ENCODE measurements at regions not wholly inside any gene's neighbourhood (a gene's known extent, or its start where the extent isn't known, plus 50 kb on each side); places are given as distances from the start of the nearest gene placed in this dataset.

DNA sequence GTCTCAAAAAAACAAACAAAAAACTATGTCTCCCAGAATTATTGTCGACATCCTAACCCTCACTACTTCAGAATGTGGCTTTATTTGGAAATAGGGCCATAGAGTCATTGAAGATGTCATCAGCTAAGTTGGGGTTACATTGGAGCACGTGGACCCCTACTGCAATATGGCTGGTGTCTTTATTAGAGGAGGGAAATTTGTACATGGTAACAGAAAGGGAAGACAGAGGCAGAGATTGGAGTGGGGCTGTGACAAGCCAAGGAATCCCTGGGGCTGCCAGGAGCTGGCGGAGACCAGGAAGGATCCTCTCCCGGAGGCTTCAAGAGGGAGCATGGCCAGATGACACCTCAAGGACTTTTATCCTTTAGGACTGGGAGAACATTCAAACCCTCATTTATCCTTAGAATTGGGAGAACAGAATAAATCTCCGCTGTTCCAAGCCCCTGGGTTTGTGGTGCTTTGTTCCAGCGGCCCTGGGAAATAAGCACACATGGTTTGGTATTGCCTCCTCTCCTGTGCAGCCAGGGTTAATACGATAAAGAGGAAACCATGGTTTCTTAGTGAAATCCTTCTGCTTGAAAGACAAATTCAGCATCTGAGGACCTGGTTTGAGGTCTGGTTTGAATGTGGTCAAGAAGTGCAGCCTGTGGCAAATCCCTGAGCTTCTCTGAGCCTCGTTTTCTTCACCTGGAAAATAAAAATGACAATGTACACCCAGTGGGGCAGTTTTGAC lies 184.7 kb downstream of the MYCN start:
- no peak for DNase-seq

DNA sequence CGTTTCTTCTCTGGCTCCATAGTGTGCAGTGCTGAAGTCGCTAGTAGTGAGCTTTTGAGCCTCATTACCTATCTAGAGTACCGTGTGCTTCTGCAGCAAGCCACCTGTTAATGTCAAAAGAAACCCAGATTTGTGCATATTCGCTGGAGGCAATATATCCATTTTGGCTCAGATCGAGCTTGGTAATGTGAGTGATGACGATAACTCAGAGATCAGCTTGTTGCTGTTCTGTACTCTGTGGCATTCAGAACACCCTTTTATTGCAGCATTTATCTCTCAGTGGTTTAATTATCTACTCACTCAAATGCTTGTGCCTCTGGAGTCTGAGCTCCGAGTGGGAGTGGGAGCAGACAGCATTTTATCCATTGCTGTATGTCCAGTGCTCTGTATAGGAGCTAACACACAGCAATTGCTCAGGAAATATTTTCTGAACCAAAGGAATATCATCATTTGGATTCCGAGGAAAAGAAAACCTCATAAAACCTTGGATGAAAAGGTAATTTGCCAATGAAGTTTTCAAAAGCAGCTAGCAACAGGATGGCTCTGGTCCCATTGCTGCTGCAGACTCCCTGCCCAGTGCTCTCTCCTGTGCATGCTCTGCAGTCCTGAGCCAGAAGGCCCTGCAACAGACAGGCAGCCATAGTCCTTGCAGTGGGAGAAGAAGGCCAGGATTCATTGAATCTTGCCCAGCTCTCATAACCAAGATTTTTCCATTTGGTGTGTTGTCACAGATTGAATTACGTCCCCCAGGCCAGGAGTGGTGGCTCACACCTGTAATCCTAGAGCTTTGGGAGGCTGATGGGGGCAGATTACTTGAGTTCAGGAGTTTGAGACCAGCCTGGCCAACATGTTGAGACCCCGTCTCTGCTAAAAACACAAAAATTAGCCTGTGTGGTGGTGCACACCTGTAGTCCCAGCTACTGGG lies 183.8 kb downstream of the MYCN start:
- no peak for DNase-seq

DNA sequence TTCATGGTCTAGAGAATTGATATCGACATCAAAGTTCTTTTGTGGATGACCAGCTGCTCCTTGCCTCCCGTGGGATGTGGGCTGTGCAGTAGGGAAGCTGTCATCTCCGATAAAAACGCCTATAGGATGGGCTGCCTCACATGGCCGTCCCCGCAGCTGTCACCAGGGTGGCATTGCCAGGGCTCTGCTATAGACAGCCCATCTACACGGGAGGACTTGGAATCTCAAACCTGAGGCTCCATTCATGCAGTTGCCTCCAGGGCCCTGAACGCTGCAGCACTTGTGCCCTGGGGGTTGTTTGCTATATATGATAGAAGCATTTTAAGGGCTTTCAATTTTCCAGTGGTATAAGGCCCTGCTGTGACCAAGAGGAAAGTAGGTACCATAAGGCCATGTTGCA lies 183.1 kb downstream of the MYCN start:
- DNase-seq = no peak

DNA sequence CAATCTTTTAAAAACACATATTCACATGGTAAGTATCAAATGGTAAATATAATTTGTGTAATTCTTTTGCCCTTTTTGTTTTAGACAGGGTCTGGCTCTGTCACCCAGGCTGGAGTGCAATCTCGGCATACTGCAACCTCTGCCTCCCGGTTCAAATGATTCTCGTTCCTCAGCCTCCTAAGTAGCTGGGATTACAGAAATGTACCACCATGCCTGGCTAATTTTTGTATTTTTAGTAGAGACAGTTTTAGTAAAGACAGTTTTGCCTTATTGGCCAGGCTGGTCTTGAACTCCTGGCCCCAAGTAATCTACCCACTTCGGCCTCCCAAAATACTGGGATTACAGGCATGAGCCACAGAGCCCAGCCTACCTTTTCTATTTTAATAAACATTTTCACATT lies 182.2 kb downstream of the MYCN start:
- no peak for DNase-seq

DNA sequence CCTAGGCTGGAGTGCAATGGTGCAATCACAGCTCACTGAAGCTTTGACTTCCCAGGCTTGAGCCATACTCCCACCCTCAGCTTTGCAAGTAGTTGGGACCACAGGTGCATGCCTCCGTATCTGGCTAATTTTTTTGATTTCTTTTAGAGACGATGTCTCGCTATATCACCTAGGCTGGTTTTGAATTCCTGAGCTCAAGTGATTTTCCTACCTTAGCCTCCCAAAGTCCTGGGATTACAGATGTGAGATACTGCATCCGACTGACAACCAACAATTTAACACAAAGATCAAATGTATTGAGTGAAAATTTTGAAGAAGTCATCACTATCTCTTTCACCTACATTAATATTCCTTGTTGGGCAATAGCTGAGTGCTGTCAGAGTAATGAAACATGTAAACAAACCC lies 181.6 kb downstream of the MYCN start:
- DNase-seq = no peak

- DNase-seq = no peak
Observed at GRCh38 chr2:16121231-16121985, 181.1 kb downstream of the MYCN start.

- DNase-seq = no peak
Observed at GRCh38 chr2:16120591-16121180, 180.3 kb downstream of the MYCN start.

DNA sequence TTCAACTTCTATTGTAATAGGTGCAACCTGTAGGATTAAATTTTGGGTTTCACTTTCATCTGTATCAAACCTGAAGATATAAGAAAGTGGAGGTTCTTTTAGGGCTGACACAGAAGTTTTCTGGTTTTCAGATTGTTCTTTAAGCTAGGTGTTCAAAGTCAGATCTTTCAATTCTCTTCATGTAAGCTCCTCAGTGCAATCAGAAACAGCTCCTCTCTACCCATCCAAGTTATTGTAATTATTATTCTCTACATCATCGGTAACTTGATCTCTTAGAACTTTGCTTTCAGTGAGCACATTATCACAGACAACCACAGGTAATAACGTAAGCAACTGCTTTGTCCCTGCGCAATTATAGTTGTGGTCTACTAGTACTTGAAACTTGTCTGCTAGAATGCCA lies 179.4 kb downstream of the MYCN start:
- DNase-seq = no peak

DNA sequence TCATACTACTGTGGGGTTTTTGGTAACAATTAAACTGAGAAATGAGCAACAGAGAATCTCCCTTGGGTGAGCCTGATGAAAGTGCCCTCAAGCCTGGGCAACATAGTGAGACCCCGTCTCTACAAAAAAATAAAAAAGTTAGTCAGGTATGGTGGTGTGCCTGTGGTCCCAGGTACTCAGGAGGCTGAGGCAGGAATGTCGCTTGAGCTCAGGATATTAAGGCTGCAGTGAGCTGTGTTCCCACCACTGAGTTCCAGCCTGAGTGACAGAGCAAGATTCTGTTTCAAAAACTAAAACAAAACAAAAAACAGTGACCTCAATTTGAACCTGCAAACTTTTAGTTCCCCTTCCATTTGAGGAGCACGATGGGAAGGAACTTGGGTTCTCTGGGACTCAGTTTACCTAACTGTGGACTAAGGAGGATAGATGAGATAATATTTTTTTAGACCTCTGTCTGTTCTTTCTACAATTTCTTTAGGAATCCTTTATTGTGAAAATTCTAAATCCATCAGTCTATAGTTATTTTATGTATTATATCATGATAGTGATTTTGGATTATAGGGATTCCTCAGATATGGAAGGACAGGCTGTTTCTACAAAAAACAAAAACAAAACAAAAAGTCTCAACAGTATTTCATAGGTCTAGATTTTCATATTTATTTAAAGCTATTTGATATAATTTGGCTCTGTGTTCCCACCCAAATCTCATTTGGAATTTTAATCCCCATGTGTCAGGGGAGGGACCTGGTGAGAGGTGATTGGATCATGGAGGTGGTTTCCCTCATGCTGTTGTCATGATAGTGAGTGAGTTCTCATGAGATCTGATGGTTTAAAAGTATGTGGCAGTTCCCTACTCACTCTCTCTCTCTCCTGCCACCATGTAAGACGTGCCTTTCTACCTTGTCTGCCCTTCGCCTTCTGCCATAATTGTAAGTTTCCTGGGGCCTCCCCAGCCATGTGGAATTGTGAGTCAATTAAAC lies 178.6 kb downstream of the MYCN start:
- DNase-seq = no peak

- DNase-seq = no peak
Observed at GRCh38 chr2:16117791-16118610, 177.7 kb downstream of the MYCN start.

DNA sequence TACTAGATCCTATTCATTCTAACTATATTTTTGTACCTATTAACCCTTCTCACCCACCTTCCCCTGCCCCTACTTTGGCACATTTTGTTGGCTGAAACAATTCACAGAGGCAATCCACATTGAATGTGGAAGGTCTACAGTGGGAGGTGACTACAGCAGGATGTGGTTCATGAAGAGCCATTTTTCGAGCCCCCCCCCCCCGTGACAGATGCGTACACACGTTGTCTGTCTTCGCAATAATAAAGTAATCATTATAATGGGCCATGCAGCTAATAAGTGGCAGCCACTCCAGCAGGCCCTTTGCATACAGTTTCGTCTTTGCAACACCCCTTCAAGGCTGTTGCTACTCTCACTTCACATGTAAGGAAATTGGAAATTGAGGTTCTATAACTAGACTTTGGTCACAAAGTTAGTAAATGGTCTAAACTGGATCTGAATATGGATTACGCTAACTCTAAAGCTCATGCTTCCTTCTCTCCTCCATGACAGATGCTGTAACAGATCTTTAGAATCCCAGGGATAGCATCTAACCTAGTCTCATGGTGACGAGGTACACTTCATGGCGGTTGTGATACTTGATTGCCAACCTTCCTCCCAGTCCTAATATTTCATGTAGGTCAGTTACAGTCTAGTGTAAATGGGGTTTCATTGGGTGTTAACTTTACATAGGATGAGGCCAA lies 176.8 kb downstream of the MYCN start:
- DNase-seq = no peak

DNA sequence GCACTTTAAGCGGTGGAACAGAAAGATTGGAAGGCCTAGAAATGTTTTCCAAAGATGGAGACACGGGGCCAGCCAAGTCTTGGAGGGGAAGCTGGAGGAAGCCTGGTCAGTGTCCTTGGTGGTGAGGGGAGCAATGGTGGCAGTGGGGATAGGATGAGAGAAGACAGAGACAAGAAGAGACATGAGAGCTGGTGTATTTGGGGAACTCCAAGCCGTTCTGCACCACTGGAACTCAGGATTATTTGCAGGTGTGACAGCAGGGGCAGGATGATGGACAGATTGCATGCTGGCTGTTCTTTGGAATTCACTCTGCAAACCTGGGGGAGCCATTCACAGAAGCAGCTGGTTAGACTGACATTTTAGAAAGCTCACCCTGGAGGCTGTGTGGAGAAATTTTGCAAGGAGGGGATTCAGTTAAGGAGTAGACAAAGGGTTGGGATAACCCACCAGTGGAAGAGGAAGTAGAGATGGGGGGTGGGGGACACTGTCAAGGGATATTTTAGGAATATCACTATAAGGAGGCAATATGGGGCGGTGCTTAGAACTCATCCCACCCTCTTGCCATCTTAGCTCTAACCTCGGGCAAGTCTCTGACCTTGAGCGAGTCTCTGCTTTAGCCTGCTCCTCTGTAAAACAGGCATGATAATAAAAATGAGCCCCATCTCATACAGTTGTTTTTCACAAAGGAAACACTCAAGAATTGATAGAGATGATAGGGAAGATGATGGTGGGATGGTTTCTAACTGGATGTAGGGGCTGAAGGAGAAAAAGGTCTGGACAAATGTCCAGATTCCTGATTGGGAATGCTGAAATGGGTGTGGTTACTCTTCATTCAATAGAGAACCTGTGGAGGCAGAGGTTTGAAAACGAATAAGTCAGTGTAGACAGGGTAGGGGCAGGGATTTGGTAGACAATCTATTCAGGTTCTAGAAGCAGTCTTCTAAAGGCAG lies 175.8 kb downstream of the MYCN start:
- DNase-seq = no peak

GRCh38 chr2:16115291-16115690 lies 174.9 kb downstream of the MYCN start:
- DNase-seq = no peak

DNA sequence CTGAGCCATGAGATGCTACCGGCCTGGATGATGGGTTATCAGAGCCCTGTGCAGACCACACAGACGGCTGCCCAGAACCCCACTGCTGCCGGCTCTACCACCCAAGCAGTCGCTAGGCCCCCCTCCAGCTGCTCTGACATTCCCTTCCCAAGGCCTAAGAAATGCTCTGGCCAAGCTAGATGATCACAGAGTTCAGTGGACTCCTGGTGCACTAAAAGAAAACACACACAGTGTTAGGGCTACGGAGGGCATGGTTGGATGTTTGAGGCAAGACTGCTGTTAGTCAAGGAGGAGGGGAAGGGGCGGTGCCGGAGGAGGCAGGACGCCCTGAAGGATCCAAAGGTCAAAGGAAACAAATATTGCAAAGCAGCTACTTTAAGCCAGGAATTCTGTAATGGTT lies 174.5 kb downstream of the MYCN start:
- DNase-seq = no peak

DNA sequence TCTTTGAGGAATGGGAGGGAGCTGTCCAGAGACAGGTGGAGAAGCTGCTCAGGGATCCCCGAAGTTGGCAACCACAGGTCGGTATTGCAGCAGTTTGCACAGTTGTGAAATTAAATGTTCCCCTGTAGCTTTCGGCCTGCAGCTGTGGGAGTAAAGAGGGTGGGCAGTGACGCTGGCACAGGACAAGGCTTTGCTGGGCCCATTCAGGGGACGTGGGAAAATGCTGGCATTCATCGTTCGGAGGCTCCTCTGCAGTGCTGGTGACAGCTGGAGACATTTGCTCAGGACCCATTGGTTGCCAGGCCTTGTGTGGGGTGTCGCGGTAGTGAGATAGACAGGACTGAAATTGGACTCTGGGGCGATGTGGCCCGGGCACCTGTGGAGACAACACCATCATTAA lies 173.7 kb downstream of the MYCN start:
- DNase-seq = no peak

- no peak for DNase-seq
Observed at GRCh38 chr2:16113568-16113967, 173.2 kb downstream of the MYCN start.

- DNase-seq = no peak
Observed at GRCh38 chr2:16112972-16113560, 172.7 kb downstream of the MYCN start.

GRCh38 chr2:16112251-16112971 lies 172.1 kb downstream of the MYCN start:
- no peak for DNase-seq
